PC-3 (cell line): ENCODE measurements at regions not wholly inside any gene's neighbourhood (a gene's known extent, or its start where the extent isn't known, plus 50 kb on each side); places are given as distances from the start of the nearest gene placed in this dataset.

ENCODE experiments used
- ATAC-seq: fragments of 200-7000 bp; cut with Tn5 transposase; 2 replicates; pipeline ENCODE4 v1.9.1; 2020; ENCODE audit warnings: mild to moderate bottlenecking, moderate library complexity
- BruUV-seq: library from RNA; stranded (reverse); fragments of 400-500 nt; replicated peaks from 2 replicates; lab custom pipeline; 2021; lab: Mats Ljungman, UMichigan
- CTCF ChIA-PET: fragments of 300-600 bp; sonication (Branson Sonifier 250); formaldehyde crosslinking; loops from one replicate; lab custom pipeline; 2022; ENCODE audit warnings: antibody characterized with exemption; lab: Charles Lee
- POLR2A ChIA-PET: fragments of 300-600 bp; sonication (Branson Sonifier 250); formaldehyde crosslinking; loops from one replicate; lab custom pipeline; 2022; ENCODE audit warnings: antibody characterized with exemption; ENCODE audit not compliant: unreplicated experiment; lab: Charles Lee
- DNase-seq: peaks from one replicate; pipeline ENCODE4 v3.0.0-alpha.2; 2015
- H2AFZ ChIP-seq: fragments of 300-600 bp; sonication (generic); 2 replicates; pipeline ENCODE4 v1.6.0; 2016; ENCODE audit warnings: antibody characterized with exemption, low read length
- H3F3A ChIP-seq: fragments of 300-600 bp; sonication (generic); one replicate; pipeline ENCODE4 v1.6.0; 2017; ENCODE audit warnings: antibody characterized with exemption, low read length, control low read depth, mild to moderate bottlenecking; ENCODE audit not compliant: unreplicated experiment
- H3K27ac ChIP-seq: fragments of 300-600 bp; sonication (generic); 2 replicates; pipeline ENCODE4 v1.5.1; 2016; ENCODE audit warnings: mild to moderate bottlenecking, low read length
- H3K27me3 ChIP-seq: fragments of 300-600 bp; sonication (generic); 2 replicates; pipeline ENCODE4 v1.6.1; 2016; ENCODE audit warnings: low read length, mixed read lengths
- H3K36me3 ChIP-seq: fragments of 300-600 bp; sonication (generic); 2 replicates; pipeline ENCODE4 v1.6.1; 2016; ENCODE audit warnings: low read depth, mixed run types, low read length, mixed read lengths
- H3K4me1 ChIP-seq: fragments of 300-600 bp; sonication (generic); 2 replicates; pipeline ENCODE4 v1.5.1; 2016; ENCODE audit warnings: low read length; ENCODE audit not compliant: insufficient read depth
- H3K4me2 ChIP-seq: fragments of 300-600 bp; sonication (generic); 2 replicates; pipeline ENCODE4 v1.6.0; 2016; ENCODE audit warnings: low read length
- H3K4me3 ChIP-seq: fragments of 300-600 bp; sonication (generic); 2 replicates; pipeline ENCODE4 v1.5.1; 2016; ENCODE audit warnings: mild to moderate bottlenecking, low read length, mixed read lengths
- H3K79me2 ChIP-seq: fragments of 300-600 bp; sonication (generic); 2 replicates; pipeline ENCODE4 v1.6.1; 2017; ENCODE audit warnings: low read length, mixed read lengths
- H3K9ac ChIP-seq: fragments of 300-600 bp; sonication (generic); 2 replicates; pipeline ENCODE4 v1.6.0; 2016; ENCODE audit warnings: mild to moderate bottlenecking, low read length
- H3K9me2 ChIP-seq: fragments of 300-600 bp; sonication (generic); replicated peaks from 2 replicates; pipeline ENCODE4 v1.6.1; 2016; ENCODE audit warnings: mixed run types, low read length, mixed read lengths
- H3K9me3 ChIP-seq: fragments of 300-600 bp; sonication (generic); 2 replicates; pipeline ENCODE4 v1.6.1; 2016; ENCODE audit warnings: low read length, mixed read lengths
- H4K20me1 ChIP-seq: fragments of 300-600 bp; sonication (generic); 2 replicates; pipeline ENCODE4 v1.6.1; 2016; ENCODE audit warnings: low read length, mixed read lengths
- CTCF ChIP-seq: fragments of 300-600 bp; sonication (generic); conservative IDR thresholded peaks from 2 replicates; pipeline ENCODE4 v1.5.1; 2017; ENCODE audit warnings: antibody characterized with exemption, low read depth, mild to moderate bottlenecking, low read length
- EZH2 ChIP-seq: fragments of 300-600 bp; sonication (generic); IDR thresholded peaks from one replicate; pipeline ENCODE4 v1.6.1; 2017; ENCODE audit warnings: antibody characterized with exemption, mild to moderate bottlenecking, low read length; ENCODE audit not compliant: unreplicated experiment
- EZH2phosphoT487 ChIP-seq: fragments of 300-600 bp; sonication (generic); IDR thresholded peaks from 2 replicates; pipeline ENCODE4 v1.6.1; 2018; ENCODE audit warnings: mild to moderate bottlenecking, antibody characterized with exemption, low read length, borderline replicate concordance
- intact Hi-C: fragments of 100-400 bp; cut with micrococcal nuclease; formaldehyde crosslinking; loops from 2 replicates; pipeline ENCODE4 v1.9.0; 2023

GRCh38 chr5:4036861-4037260 lies 441.2 kb downstream of the IRX1 start:
- no peaks in the 10 kb centered on the region for H4K20me1 ChIP-seq
- CTCF ChIA-PET, result no interaction called here
- H3K4me2 ChIP-seq, result no peak overlapping the region
- no peaks in the 10 kb centered on the region for H3K27me3 ChIP-seq
- TF ChIP-seq CTCF (no peak), EZH2phosphoT487 (no peak), EZH2 (no peak)
- DNase-seq (no peak), ATAC-seq (no peak)
- no TSS peak for BruUV-seq
- no peaks in the 10 kb centered on the region for H3K79me2 ChIP-seq
- intact Hi-C loops, result no loop called here
- no peak overlapping the region for H3K27ac ChIP-seq
- H3K9me3 ChIP-seq, result peaks cover 10% of the 10 kb centered on the region; the same call in 1 of the 2 replicates
- no peak overlapping the region for H3K4me3 ChIP-seq
- H3K9ac ChIP-seq, result no peak overlapping the region
- H2AFZ ChIP-seq, result no peak overlapping the region
- H3K9me2 ChIP-seq, result no peaks in the 10 kb centered on the region
- no peaks in the 10 kb centered on the region for H3K36me3 ChIP-seq
- H3K4me1 ChIP-seq, result no peaks in the 10 kb centered on the region
- H3F3A ChIP-seq, result no peaks in the 10 kb centered on the region
- POLR2A ChIA-PET, result no interaction called here

DNA sequence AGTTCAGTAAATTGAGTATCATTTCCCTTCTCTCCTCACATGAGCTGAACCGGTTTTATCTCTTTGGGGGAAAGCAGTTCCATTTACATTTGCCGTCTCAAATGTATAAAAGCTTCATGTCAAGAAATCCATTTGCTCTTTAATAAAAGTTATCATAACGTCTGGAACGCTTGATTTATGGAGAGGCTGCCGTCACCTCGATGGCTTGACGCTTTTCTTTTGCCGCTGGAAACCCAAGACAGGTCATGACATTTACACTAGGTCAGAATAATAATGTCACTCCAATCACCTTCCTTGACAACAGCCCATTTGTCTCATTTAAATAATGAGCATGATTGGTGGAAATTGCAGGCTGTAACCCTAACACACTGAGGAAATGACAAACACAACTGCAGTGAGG lies 443.4 kb downstream of the IRX1 start:
- H3K9ac ChIP-seq, result no peak overlapping the region
- H3K9me3 ChIP-seq, result peaks cover 8% of the 10 kb centered on the region; the same call in 1 of the 2 replicates
- H3K36me3 ChIP-seq, result no peaks in the 10 kb centered on the region
- no TSS peak for BruUV-seq
- H3F3A ChIP-seq, result no peaks in the 10 kb centered on the region
- no peak for TF ChIP-seq EZH2phosphoT487
- no peak for TF ChIP-seq EZH2
- TF ChIP-seq CTCF, result no peak
- H3K4me3 ChIP-seq, result no peak overlapping the region
- H2AFZ ChIP-seq, result no peak overlapping the region
- no peaks in the 10 kb centered on the region for H3K4me1 ChIP-seq
- no peaks in the 10 kb centered on the region for H3K9me2 ChIP-seq
- H3K79me2 ChIP-seq, result no peaks in the 10 kb centered on the region
- ATAC-seq (no peak), DNase-seq (no peak)
- intact Hi-C loops, result no loop called here
- CTCF ChIA-PET, result no interaction called here
- H4K20me1 ChIP-seq, result no peaks in the 10 kb centered on the region
- POLR2A ChIA-PET, result no interaction called here
- no peaks in the 10 kb centered on the region for H3K27me3 ChIP-seq
- no peak overlapping the region for H3K4me2 ChIP-seq
- H3K27ac ChIP-seq, result no peak overlapping the region

DNA sequence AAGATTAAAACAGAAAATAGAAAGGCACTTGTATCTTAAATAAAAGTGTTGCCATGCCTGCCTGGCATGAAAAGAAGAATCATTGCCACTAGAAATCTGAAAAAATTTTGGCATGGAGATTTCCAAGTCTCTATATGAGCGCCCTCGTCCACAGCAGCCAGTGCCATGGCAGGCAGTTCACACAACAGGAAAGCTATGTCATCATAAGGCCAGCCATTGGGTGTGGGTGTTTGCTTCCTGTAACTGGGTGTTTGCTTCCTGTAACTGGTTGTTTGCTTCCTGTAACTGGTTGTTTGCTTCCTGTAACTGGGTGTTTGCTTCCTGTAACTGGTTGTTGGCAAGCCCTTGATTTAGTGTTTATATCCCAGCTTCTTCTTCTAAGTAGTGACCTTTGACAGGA lies 446.7 kb downstream of the IRX1 start:
- Histone ChIP-seq H4K20me1 (no peaks in the 10 kb centered on the region), H3K4me1 (no peaks in the 10 kb centered on the region), H3K27me3 (no peaks in the 10 kb centered on the region), H3K9me3 (0 out of 2 replicates have a peak, but pooled peaks cover 8% of the 10 kb centered on the region), H3F3A (no peaks in the 10 kb centered on the region), H3K9me2 (no peaks in the 10 kb centered on the region), H3K36me3 (no peaks in the 10 kb centered on the region), H2AFZ (no peak overlapping the region), H3K27ac (no peak overlapping the region), H3K4me2 (no peak overlapping the region), H3K9ac (no peak overlapping the region), H3K79me2 (no peaks in the 10 kb centered on the region), H3K4me3 (no peak overlapping the region)
- ChIA-PET POLR2A (no interaction called here), CTCF (no interaction called here)
- intact Hi-C loops, result no loop called here
- no TSS peak for BruUV-seq
- ATAC-seq, result no peak
- no peak for TF ChIP-seq CTCF
- no peak for TF ChIP-seq EZH2
- TF ChIP-seq EZH2phosphoT487, result no peak
- no peak for DNase-seq
